Breast epithelium (tissue), 4 donors: ENCODE measurements at regions not wholly inside any gene's neighbourhood (a gene's known extent, or its start where the extent isn't known, plus 50 kb on each side); places are given as distances from the start of the nearest gene placed in this dataset.

Experiments
- DNase-seq, 2 donors: peaks; one replicate each; pipeline ENCODE4 v3.0.0-alpha.2; 2019; ENCODE audit warnings: low spot score in 2 of 2
- H3K27ac ChIP-seq, 2 donors: fragments of 200-600 bp; sonication (generic) in 1 of 2; one replicate each; pipeline ENCODE4 v1.5.1; 2016 to 2019; ENCODE audit warnings: mild to moderate bottlenecking in 1 of 2
- H3K27me3 ChIP-seq, 2 donors: fragments of 200-600 bp; sonication (generic) in 1 of 2; one replicate each; pipeline versions ENCODE4 v1.5.1 to v1.6.0; 2017 to 2019; ENCODE audit warnings: control low read depth in 1 of 2, mild to moderate bottlenecking in 1 of 2
- H3K36me3 ChIP-seq: fragments of 200-600 bp; one replicate; pipeline ENCODE4 v1.5.1; 2019
- H3K4me1 ChIP-seq, 2 donors: fragments of 200-600 bp; sonication (generic); one replicate each; pipeline ENCODE4 v1.5.1; 2016 to 2019; ENCODE audit warnings: control low read depth in 1 of 2
- H3K4me3 ChIP-seq, 3 donors: fragments of 200-600 bp; sonication (generic); 1 replicate in 2 of 3; 2 replicates in 1 of 3; pipeline ENCODE4 v1.5.1; 2016 to 2019; ENCODE audit warnings: mild to moderate bottlenecking in 3 of 3, moderate library complexity in 2 of 3
- H3K9me3 ChIP-seq, 2 donors: fragments of 200-600 bp; sonication (generic) in 1 of 2; one replicate each; pipeline ENCODE4 v1.5.1; 2016 to 2019; ENCODE audit warnings: control low read depth in 1 of 2
- POLR2A ChIP-seq: fragments of 450-650 bp; IDR thresholded peaks from one replicate; pipeline ENCODE4 v1.6.1; 2016; ENCODE audit warnings: antibody characterized with exemption, mild to moderate bottlenecking, moderate library complexity
- POLR2AphosphoS5 ChIP-seq, 3 donors: sonication (generic); formaldehyde crosslinking; IDR thresholded peaks; one replicate each; pipeline ENCODE4 v1.6.1; 2017; ENCODE audit warnings: antibody characterized with exemption in 3 of 3
- intact Hi-C: fragments of 100-400 bp; cut with DNase I; formaldehyde crosslinking; loops from one replicate; pipeline ENCODE4 v1.15.1; 2023; ENCODE audit warnings: low total_unique reads
- TF ChIP-seq, protein P1 (sequence below), 3 donors: fragments of 450-650 bp; IDR thresholded peaks; one replicate each; pipeline ENCODE4 v1.5.1; 2016 to 2017; ENCODE audit warnings: antibody characterized with exemption in 3 of 3, mild to moderate bottlenecking in 3 of 3, moderate library complexity in 3 of 3

DNA sequence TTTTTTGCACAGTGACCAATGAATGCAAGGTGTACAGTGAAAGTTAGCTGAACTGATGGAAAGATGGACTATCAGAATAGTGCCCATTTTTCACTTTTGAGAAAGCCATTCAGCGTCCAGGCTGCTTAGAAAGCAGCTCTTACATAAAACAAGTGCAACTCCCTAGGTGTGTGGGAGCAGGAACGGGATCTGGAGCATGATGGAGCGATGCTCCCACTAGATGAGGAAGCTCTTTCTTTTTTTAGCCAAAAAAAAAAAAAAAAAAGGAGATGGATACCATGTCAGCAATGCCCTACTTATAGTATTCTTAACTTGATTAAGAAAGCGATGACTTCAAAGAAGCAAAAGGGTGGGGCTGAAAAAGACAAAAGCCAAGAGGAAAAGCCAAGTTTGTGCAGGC lies 925.5 kb downstream of the GATA3 start:
- Histone ChIP-seq H3K4me1 (no peaks in the 10 kb centered on the region), H3K36me3 (no peaks in the 10 kb centered on the region), H3K27me3 (no peaks in the 10 kb centered on the region), H3K27ac (no peak overlapping the region), H3K9me3 (no peaks in the 10 kb centered on the region), H3K4me3 (no peak overlapping the region)
- no peak for DNase-seq
- TF ChIP-seq, protein P1, sequence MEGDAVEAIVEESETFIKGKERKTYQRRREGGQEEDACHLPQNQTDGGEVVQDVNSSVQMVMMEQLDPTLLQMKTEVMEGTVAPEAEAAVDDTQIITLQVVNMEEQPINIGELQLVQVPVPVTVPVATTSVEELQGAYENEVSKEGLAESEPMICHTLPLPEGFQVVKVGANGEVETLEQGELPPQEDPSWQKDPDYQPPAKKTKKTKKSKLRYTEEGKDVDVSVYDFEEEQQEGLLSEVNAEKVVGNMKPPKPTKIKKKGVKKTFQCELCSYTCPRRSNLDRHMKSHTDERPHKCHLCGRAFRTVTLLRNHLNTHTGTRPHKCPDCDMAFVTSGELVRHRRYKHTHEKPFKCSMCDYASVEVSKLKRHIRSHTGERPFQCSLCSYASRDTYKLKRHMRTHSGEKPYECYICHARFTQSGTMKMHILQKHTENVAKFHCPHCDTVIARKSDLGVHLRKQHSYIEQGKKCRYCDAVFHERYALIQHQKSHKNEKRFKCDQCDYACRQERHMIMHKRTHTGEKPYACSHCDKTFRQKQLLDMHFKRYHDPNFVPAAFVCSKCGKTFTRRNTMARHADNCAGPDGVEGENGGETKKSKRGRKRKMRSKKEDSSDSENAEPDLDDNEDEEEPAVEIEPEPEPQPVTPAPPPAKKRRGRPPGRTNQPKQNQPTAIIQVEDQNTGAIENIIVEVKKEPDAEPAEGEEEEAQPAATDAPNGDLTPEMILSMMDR (IDR thresholded peaks at IDR 0.05): no peak
- TF ChIP-seq POLR2AphosphoS5 (IDR thresholded peaks at IDR 0.05) (no peak), POLR2A (no peak)
- intact Hi-C loops: no loop called here

DNA sequence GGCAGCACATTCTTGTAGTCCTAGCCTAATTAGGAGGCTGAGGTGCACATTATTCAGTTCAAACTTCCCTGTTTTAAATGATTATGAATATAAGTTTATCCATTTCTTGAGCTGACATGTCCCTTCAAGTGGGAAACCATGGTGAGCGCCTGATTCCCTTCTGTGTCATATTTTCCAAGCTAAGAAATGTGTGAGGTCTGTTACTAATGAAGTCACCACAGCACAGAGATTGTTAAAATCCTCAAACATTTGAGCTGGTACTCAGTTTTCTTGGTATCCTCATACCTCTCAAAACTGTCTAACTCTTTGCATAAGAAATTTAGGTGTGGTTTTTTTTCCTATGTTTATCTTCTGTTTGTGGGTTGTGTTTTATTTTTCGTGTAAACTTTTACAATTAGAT lies 926.8 kb downstream of the GATA3 start:
- Histone ChIP-seq H3K9me3 (no peaks in the 10 kb centered on the region), H3K27me3 (no peaks in the 10 kb centered on the region), H3K4me3 (no peak overlapping the region), H3K4me1 (no peaks in the 10 kb centered on the region), H3K36me3 (no peaks in the 10 kb centered on the region), H3K27ac (no peak overlapping the region)
- intact Hi-C loops: no loop called here
- no peak for DNase-seq
- TF ChIP-seq POLR2A: no peak
- TF ChIP-seq, protein P1 (IDR thresholded peaks at IDR 0.05): no peak
- TF ChIP-seq POLR2AphosphoS5 (IDR thresholded peaks at IDR 0.05): no peak

DNA sequence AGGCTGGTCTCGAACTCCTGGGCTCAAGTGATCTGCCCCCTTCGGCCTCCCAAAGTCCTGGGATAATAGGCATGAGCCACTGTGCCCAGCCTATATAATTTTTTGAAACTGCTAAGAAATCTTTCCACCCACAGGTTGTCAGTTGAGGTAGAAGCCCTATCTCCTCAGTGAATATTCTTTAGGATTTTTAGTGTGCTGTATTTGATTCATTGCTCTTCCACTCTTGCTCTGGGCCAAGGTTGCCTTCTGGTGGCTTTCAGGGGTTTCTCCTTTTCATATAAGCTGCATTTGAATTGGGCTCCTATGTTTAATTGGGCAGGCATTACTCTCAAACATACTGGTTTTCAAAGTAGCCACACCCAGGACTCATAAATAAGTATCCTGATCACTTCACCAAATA lies 931.2 kb downstream of the GATA3 start:
- DNase-seq: no peak
- H3K27me3 ChIP-seq: no peaks in the 10 kb centered on the region
- H3K4me3 ChIP-seq: no peak overlapping the region
- TF ChIP-seq, protein P1 (IDR thresholded peaks at IDR 0.05): no peak
- TF ChIP-seq POLR2A (no peak), POLR2AphosphoS5 (IDR thresholded peaks at IDR 0.05) (no peak)
- no peak overlapping the region for H3K27ac ChIP-seq
- intact Hi-C loops: no loop called here
- H3K4me1 ChIP-seq: no peaks in the 10 kb centered on the region
- H3K9me3 ChIP-seq: no peaks in the 10 kb centered on the region
- no peaks in the 10 kb centered on the region for H3K36me3 ChIP-seq

DNA sequence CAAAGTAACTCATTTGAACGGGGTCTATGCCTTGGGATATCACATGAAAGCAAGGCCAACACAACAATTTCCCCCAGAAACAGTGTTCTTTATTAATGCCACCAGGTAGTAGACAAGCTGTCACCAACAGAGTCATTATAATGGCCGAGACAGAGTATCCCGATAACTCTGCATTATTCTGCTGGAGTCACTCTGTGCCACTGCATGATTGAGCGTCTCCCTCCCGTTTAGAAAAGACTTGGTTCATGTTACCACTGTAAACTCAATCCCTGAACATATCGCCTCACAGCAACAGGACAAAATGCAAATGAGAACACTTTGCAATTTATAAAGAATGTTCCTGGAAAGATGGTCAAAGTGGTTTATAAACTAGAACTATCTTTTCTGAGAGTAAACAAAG lies 932.5 kb downstream of the GATA3 start:
- DNase-seq: no peak
- no peaks in the 10 kb centered on the region for H3K9me3 ChIP-seq
- H3K27me3 ChIP-seq: no peaks in the 10 kb centered on the region
- intact Hi-C loops: no loop called here
- no peak overlapping the region for H3K4me3 ChIP-seq
- TF ChIP-seq, protein P1 (IDR thresholded peaks at IDR 0.05): no peak
- TF ChIP-seq POLR2AphosphoS5 (IDR thresholded peaks at IDR 0.05): no peak
- TF ChIP-seq POLR2A: no peak
- H3K27ac ChIP-seq: no peak overlapping the region
- no peaks in the 10 kb centered on the region for H3K4me1 ChIP-seq
- H3K36me3 ChIP-seq: no peaks in the 10 kb centered on the region

DNA sequence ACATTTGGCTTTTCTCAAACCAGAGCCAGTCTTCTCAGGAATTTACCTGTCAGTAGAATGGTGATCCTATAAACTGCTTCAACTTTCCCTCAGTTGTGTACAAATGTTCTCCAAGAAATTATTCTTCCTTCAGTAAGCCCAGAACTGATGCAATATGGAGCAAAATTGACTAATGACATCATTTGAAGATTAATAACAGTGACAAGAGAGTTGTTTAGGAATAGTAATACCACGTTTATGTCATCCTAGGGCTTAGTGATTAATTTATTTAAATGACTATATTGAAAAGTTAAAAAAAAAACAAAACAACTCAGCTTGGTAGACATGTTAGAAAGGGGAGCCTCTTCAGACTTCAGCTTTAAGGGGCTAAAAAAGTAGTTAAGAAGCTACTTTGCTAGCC lies 933.2 kb downstream of the GATA3 start:
- TF ChIP-seq POLR2AphosphoS5 (IDR thresholded peaks at IDR 0.05) (no peak), POLR2A (no peak)
- TF ChIP-seq, protein P1 (IDR thresholded peaks at IDR 0.05): no peak
- Histone ChIP-seq H3K27me3 (no peaks in the 10 kb centered on the region), H3K36me3 (no peaks in the 10 kb centered on the region), H3K9me3 (no peaks in the 10 kb centered on the region), H3K27ac (no peak overlapping the region), H3K4me1 (no peaks in the 10 kb centered on the region), H3K4me3 (no peak overlapping the region)
- intact Hi-C loops: no loop called here
- DNase-seq: no peak
